ENCODE measurements at regions not wholly inside any gene's neighbourhood (a gene's known extent, or its start where the extent isn't known, plus 50 kb on each side); places are given as distances from the start of the nearest gene placed in this dataset.

DNA sequence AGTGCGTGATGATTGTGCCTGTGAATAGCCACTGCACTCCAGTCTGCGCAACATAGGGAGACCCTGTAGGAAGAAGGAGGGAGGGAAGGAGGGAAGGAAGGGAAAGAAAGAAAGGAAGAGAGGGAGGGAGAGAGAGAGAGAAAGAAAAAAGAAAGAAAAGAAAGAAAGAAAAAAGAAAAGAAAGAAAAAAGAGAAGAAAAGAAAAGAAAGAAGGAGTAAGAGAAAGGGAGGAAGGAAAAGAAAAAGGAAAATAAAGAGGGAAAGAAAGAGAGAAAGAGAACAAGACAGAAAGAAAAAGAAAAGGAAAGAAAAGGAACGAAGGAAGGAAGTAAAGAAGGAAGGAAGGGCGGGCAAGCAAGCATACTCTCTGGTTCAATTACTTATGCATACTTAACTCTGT, 112.9 kb upstream of the ANK3 start:
- TF ChIP-seq POLR2AphosphoS5 (IDR thresholded peaks at IDR 0.05) (no peak), EP300 (IDR thresholded peaks at IDR 0.05; ENCODE audit: low read depth) (no peak), POLR2A (IDR thresholded peaks at IDR 0.05) (no peak)
- TF ChIP-seq, protein P1, sequence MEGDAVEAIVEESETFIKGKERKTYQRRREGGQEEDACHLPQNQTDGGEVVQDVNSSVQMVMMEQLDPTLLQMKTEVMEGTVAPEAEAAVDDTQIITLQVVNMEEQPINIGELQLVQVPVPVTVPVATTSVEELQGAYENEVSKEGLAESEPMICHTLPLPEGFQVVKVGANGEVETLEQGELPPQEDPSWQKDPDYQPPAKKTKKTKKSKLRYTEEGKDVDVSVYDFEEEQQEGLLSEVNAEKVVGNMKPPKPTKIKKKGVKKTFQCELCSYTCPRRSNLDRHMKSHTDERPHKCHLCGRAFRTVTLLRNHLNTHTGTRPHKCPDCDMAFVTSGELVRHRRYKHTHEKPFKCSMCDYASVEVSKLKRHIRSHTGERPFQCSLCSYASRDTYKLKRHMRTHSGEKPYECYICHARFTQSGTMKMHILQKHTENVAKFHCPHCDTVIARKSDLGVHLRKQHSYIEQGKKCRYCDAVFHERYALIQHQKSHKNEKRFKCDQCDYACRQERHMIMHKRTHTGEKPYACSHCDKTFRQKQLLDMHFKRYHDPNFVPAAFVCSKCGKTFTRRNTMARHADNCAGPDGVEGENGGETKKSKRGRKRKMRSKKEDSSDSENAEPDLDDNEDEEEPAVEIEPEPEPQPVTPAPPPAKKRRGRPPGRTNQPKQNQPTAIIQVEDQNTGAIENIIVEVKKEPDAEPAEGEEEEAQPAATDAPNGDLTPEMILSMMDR (IDR thresholded peaks at IDR 0.05), result no peak
- in situ Hi-C loops (cut with MboI; ENCODE audit: low pct_ligation_motif_present in 1 of 4, low pct_unique_long_range_greater_than_20kb in 1 of 4, low sequenced_read_pairs in 3 of 4), result no loop called here

DNA sequence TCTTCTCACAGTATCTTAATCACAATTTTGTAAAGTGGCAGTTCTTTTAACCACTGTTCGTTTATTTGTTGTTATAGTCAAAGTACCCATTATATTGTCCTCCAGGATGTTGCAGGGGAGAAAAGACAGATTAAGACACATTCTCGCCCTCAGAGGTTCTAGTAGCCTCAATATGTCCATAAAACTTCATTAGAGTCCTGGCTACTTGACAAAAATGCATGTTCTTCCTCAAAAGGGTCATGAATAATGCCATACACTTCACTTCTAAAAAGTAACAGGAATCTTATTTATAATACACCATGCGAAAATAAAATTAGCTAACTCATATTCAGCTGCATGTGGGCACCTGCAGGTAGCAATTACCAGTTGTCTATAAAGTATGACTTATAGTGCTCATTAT, 109.3 kb upstream of the ANK3 start:
- H3K27ac ChIP-seq, result no peak overlapping the region
- TF ChIP-seq POLR2A (IDR thresholded peaks at IDR 0.05), result no peak
- TF ChIP-seq POLR2AphosphoS5 (IDR thresholded peaks at IDR 0.05), result no peak
- TF ChIP-seq, protein P1 (IDR thresholded peaks at IDR 0.05), result no peak
- TF ChIP-seq EP300 (IDR thresholded peaks at IDR 0.05; ENCODE audit: low read depth), result no peak
- H3K4me3 ChIP-seq, result no peak overlapping the region
- peaks cover 0 to 14% (median 3%) of the 10 kb centered on the region in 4 donors for H3K4me1 ChIP-seq
- 85 to 89% methylated on average over 3 of the region's 3 CpGs for WGBS, 2 donors (ENCODE audit: low coverage in 1 of 2)
- no peak for DNase-seq
- H3K36me3 ChIP-seq, result no peaks in the 10 kb centered on the region
- intact Hi-C loops (cut with DNase I; ENCODE audit: low total_unique reads), result no loop called here
- in situ Hi-C loops (cut with MboI; ENCODE audit: low pct_ligation_motif_present in 1 of 4, low pct_unique_long_range_greater_than_20kb in 1 of 4, low sequenced_read_pairs in 3 of 4), result no loop called here
- H3K9me3 ChIP-seq, result no peaks in the 10 kb centered on the region
- no peaks in the 10 kb centered on the region for H3K27me3 ChIP-seq

More for the DNA sequence above, 112.9 kb upstream of the ANK3 start:
- Histone ChIP-seq H3K27me3 (no peaks in the 10 kb centered on the region), H3K4me3 (no peak overlapping the region), H3K36me3 (no peaks in the 10 kb centered on the region), H3K9me3 (no peaks in the 10 kb centered on the region), H3K4me1 (peaks cover 0 to 6% (median 1%) of the 10 kb centered on the region in 4 donors), H3K27ac (no peak overlapping the region)
- DNase-seq, result no peak
- WGBS, 2 donors (ENCODE audit: low coverage in 1 of 2), result 95 to 100% methylated on average over 1 to 4 of the region's 4 CpGs
- intact Hi-C loops (cut with DNase I; ENCODE audit: low total_unique reads), result no loop called here

DNA sequence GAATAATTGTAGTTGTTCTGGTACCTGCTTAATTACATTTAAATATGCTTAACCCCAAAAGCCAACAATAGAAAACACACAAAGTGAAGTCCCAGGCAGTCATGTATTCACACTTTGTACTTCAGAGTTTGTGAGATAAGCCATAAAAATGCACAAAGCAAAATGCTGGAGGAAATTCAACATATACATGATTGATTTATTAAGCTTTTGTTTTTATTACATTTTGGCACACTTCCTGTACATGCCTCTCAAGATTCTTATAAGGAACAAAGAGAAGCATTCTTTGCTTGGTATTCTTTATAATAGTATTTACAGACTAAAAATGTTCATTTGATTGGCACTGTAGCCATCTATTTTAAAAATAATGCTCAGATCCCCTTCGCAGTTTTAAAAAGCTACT, 107.7 kb upstream of the ANK3 start:
- Histone ChIP-seq H3K4me1 (peaks cover 0 to 14% (median 3%) of the 10 kb centered on the region in 4 donors), H3K27ac (no peak overlapping the region), H3K9me3 (no peaks in the 10 kb centered on the region), H3K27me3 (no peaks in the 10 kb centered on the region), H3K4me3 (no peak overlapping the region), H3K36me3 (no peaks in the 10 kb centered on the region)
- intact Hi-C loops (cut with DNase I; ENCODE audit: low total_unique reads) (no loop called here), in situ Hi-C loops (cut with MboI; ENCODE audit: low pct_ligation_motif_present in 1 of 4, low pct_unique_long_range_greater_than_20kb in 1 of 4, low sequenced_read_pairs in 3 of 4) (no loop called here)
- TF ChIP-seq EP300 (IDR thresholded peaks at IDR 0.05; ENCODE audit: low read depth) (no peak), POLR2A (IDR thresholded peaks at IDR 0.05) (no peak), POLR2AphosphoS5 (IDR thresholded peaks at IDR 0.05) (no peak)
- TF ChIP-seq, protein P1 (IDR thresholded peaks at IDR 0.05), result no peak
- no peak for DNase-seq
- 17 to 46% methylated on average over 1 of the region's 1 CpG for WGBS, 2 donors (ENCODE audit: low coverage in 1 of 2)

DNA sequence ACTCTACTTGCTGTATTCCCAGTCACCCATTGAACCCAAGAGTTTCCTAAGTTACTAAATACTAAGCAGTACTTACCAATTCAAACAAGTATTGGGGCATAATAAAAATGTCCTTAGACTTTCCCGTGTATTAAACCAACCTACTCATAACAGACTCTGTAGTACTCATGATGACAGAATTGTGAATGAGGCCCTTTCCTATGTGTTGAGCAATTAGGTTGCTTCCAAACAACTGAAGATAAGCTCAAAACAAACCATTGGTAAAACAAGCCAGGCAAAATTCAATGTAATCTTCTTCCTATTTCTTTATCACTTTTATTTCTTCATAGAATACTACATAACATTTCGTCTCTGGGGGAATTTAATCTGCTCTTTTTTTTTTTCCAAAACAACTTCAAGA, 106.5 kb upstream of the ANK3 start:
- intact Hi-C loops (cut with DNase I; ENCODE audit: low total_unique reads) (no loop called here), in situ Hi-C loops (cut with MboI; ENCODE audit: low pct_ligation_motif_present in 1 of 4, low pct_unique_long_range_greater_than_20kb in 1 of 4, low sequenced_read_pairs in 3 of 4) (no loop called here)
- no peak overlapping the region for H3K27ac ChIP-seq
- H3K9me3 ChIP-seq, result no peaks in the 10 kb centered on the region
- WGBS, 2 donors (ENCODE audit: low coverage in 1 of 2), result 66 to 78% methylated on average over 2 of the region's 2 CpGs
- H3K36me3 ChIP-seq, result no peaks in the 10 kb centered on the region
- H3K4me1 ChIP-seq, result peaks cover 0 to 14% (median 3%) of the 10 kb centered on the region in 4 donors
- no peak for TF ChIP-seq POLR2A (IDR thresholded peaks at IDR 0.05)
- TF ChIP-seq, protein P1 (IDR thresholded peaks at IDR 0.05), result no peak
- TF ChIP-seq POLR2AphosphoS5 (IDR thresholded peaks at IDR 0.05), result no peak
- no peak for TF ChIP-seq EP300 (IDR thresholded peaks at IDR 0.05; ENCODE audit: low read depth)
- H3K4me3 ChIP-seq, result no peak overlapping the region
- DNase-seq, result no peak
- H3K27me3 ChIP-seq, result no peaks in the 10 kb centered on the region
